Nephron progenitor cell (in vitro differentiated cells): ENCODE measurements at regions not wholly inside any gene's neighbourhood (a gene's known extent, or its start where the extent isn't known, plus 50 kb on each side); places are given as distances from the start of the nearest gene placed in this dataset.

Source experiments
- DNase-seq: peaks from one replicate; pipeline ENCODE4 v3.0.0; 2021
- H3K27ac Mint-ChIP-seq: 2 replicates; pipeline ENCODE4 v1.8.0; 2021; ENCODE audit warnings: mild to moderate bottlenecking, moderate library complexity, mixed read lengths
- H3K27me3 Mint-ChIP-seq: 2 replicates; pipeline ENCODE4 v1.8.0; 2021; ENCODE audit warnings: mild to moderate bottlenecking, low read depth, mixed read lengths; ENCODE audit not compliant: poor library complexity
- H3K36me3 Mint-ChIP-seq: 2 replicates; pipeline ENCODE4 v1.8.0; 2021; ENCODE audit warnings: low read depth, mixed read lengths
- H3K4me1 Mint-ChIP-seq: 2 replicates; pipeline ENCODE4 v1.8.0; 2021; ENCODE audit warnings: mixed read lengths
- H3K4me3 Mint-ChIP-seq: 2 replicates; pipeline ENCODE4 v1.8.0; 2021; ENCODE audit warnings: mild to moderate bottlenecking, moderate library complexity, mixed read lengths
- H3K9me3 Mint-ChIP-seq: 2 replicates; pipeline ENCODE4 v1.8.0; 2021; ENCODE audit warnings: mild to moderate bottlenecking, moderate library complexity, mixed read lengths
- CTCF ChIP-seq: fragments of 200-600 bp; sonication (generic); IDR thresholded peaks from 2 replicates; pipeline ENCODE4 v1.5.0; 2021; ENCODE audit warnings: antibody characterized with exemption

- no peak for TF ChIP-seq CTCF
- no peaks in the 10 kb centered on the region for H3K9me3 Mint-ChIP-seq
- DNase-seq = no peak
- H3K4me1 Mint-ChIP-seq = peaks cover 16% of the 10 kb centered on the region
- H3K27ac Mint-ChIP-seq = no peak overlapping the region
- H3K36me3 Mint-ChIP-seq = no peaks in the 10 kb centered on the region
- peaks cover 3% of the 10 kb centered on the region for H3K27me3 Mint-ChIP-seq
- H3K4me3 Mint-ChIP-seq = no peak overlapping the region
Measured at GRCh38 chr2:104929663-104930062, 75.7 kb downstream of the POU3F3 start.

GRCh38 chr2:104930732-104931131 lies 76.8 kb downstream of the POU3F3 start:
- TF ChIP-seq CTCF = no peak
- no peak for DNase-seq
- H3K36me3 Mint-ChIP-seq = no peaks in the 10 kb centered on the region
- H3K4me1 Mint-ChIP-seq = peaks cover 24% of the 10 kb centered on the region
- H3K27ac Mint-ChIP-seq = no peak overlapping the region
- no peak overlapping the region for H3K4me3 Mint-ChIP-seq
- H3K27me3 Mint-ChIP-seq = peaks cover 3% of the 10 kb centered on the region
- no peaks in the 10 kb centered on the region for H3K9me3 Mint-ChIP-seq

- Mint-ChIP-seq H3K4me1 (peaks cover 37% of the 10 kb centered on the region), H3K36me3 (no peaks in the 10 kb centered on the region), H3K27me3 (peaks cover 3% of the 10 kb centered on the region), H3K4me3 (no peak overlapping the region), H3K9me3 (no peaks in the 10 kb centered on the region), H3K27ac (no peak overlapping the region)
- TF ChIP-seq CTCF = no peak
- no peak for DNase-seq
Measured at GRCh38 chr2:104932243-104932642, 78.3 kb downstream of the POU3F3 start.

- H3K27ac Mint-ChIP-seq = no peak overlapping the region
- H3K36me3 Mint-ChIP-seq = no peaks in the 10 kb centered on the region
- H3K4me3 Mint-ChIP-seq = no peak overlapping the region
- peaks cover 45% of the 10 kb centered on the region for H3K4me1 Mint-ChIP-seq
- no peak for DNase-seq
- peaks cover 3% of the 10 kb centered on the region for H3K27me3 Mint-ChIP-seq
- H3K9me3 Mint-ChIP-seq = no peaks in the 10 kb centered on the region
- TF ChIP-seq CTCF = no peak
Measured at GRCh38 chr2:104933151-104933917, 79.4 kb downstream of the POU3F3 start.

GRCh38 chr2:104936527-104936926 lies 82.6 kb downstream of the POU3F3 start:
- Mint-ChIP-seq H3K9me3 (no peaks in the 10 kb centered on the region), H3K27me3 (peaks cover 3% of the 10 kb centered on the region)
- no peak for DNase-seq

More at GRCh38 chr2:104936527-104936926, 82.6 kb downstream of the POU3F3 start:
- TF ChIP-seq CTCF = no peak
- H3K4me1 Mint-ChIP-seq = peaks cover 66% of the 10 kb centered on the region
- no peaks in the 10 kb centered on the region for H3K36me3 Mint-ChIP-seq
- no peak overlapping the region for H3K27ac Mint-ChIP-seq
- no peak overlapping the region for H3K4me3 Mint-ChIP-seq
